Esophagus muscularis mucosa (tissue), 4 donors: ENCODE measurements at regions not wholly inside any gene's neighbourhood (a gene's known extent, or its start where the extent isn't known, plus 50 kb on each side); places are given as distances from the start of the nearest gene placed in this dataset.

Experiments used
- DNase-seq: peaks from one replicate; pipeline ENCODE4 v3.0.0-alpha.2; 2017; ENCODE audit errors: extremely low spot score
- H3K27ac ChIP-seq, 4 donors: fragments of 200-600 bp; sonication (generic); replicated peaks in 1 of 4; 1 replicate in 3 of 4; 2 replicates in 1 of 4; pipeline ENCODE4 v1.5.1; 2016 to 2019; ENCODE audit warnings: mild to moderate bottlenecking in 1 of 4
- H3K27me3 ChIP-seq, 4 donors: fragments of 200-600 bp; sonication (generic); one replicate each; pipeline versions ENCODE4 v1.5.1 to v1.6.0; 2016 to 2019
- H3K36me3 ChIP-seq, 4 donors: fragments of 200-600 bp; sonication (generic); one replicate each; pipeline ENCODE4 v1.5.1; 2016 to 2019
- H3K4me1 ChIP-seq, 4 donors: fragments of 200-600 bp; sonication (generic); one replicate each; pipeline ENCODE4 v1.5.1; 2016 to 2019
- H3K4me3 ChIP-seq, 4 donors: fragments of 200-600 bp; sonication (generic); 1 replicate in 2 of 4; 2 replicates in 2 of 4; pipeline ENCODE4 v1.5.1; 2016 to 2019; ENCODE audit warnings: mild to moderate bottlenecking in 4 of 4, moderate library complexity in 1 of 4
- H3K9me3 ChIP-seq, 4 donors: fragments of 200-600 bp; sonication (generic); 1 replicate in 3 of 4; 2 replicates in 1 of 4; pipeline ENCODE4 v1.5.1; 2016 to 2019
- CTCF ChIP-seq, 3 experiments: fragments of 200-600 bp in 2 of 3; fragments of 450-650 bp in 1 of 3; sonication (generic) in 2 of 3; IDR thresholded peaks; one replicate each; pipeline ENCODE4 v1.5.1; 2017 to 2019; ENCODE audit warnings: antibody characterized with exemption in 3 of 3, mild to moderate bottlenecking in 2 of 3, moderate library complexity in 1 of 3
- EP300 ChIP-seq: sonication (generic); formaldehyde crosslinking; IDR thresholded peaks from one replicate; pipeline ENCODE4 v1.6.1; 2017; ENCODE audit warnings: antibody characterized with exemption
- POLR2A ChIP-seq: fragments of 450-650 bp; IDR thresholded peaks from one replicate; pipeline ENCODE4 v1.6.1; 2017; ENCODE audit warnings: antibody characterized with exemption, moderate library complexity, mild to moderate bottlenecking, low read depth
- POLR2AphosphoS5 ChIP-seq, 2 donors: sonication (generic); formaldehyde crosslinking; IDR thresholded peaks; one replicate each; pipeline ENCODE4 v1.6.1; 2017; ENCODE audit warnings: antibody characterized with exemption in 2 of 2
- WGBS: methylation state at CpG from one replicate; pipeline ENCODE4 v1.1.5; 2018; 5-methylcytosine and 5-hydroxymethylcytosine counted together
- intact Hi-C: fragments of 100-400 bp; cut with DNase I; formaldehyde crosslinking; loops from one replicate; pipeline ENCODE4 v1.15.1; 2023

GRCh38 chr6:135647521-135647920 lies 150.0 kb upstream of the AHI1 start:
- TF ChIP-seq POLR2A (no peak), CTCF (IDR thresholded peaks at IDR 0.05) (no peak)
- no peaks in the 10 kb centered on the region for H3K27me3 ChIP-seq
- no peaks in the 10 kb centered on the region for H3K4me1 ChIP-seq
- H3K27ac ChIP-seq, result no peak overlapping the region
- DNase-seq, result no peak
- no peak overlapping the region for H3K4me3 ChIP-seq
- intact Hi-C loops, result no loop called here
- H3K36me3 ChIP-seq, result no peaks in the 10 kb centered on the region
- no peaks in the 10 kb centered on the region for H3K9me3 ChIP-seq

GRCh38 chr6:135651964-135652755 lies 154.6 kb upstream of the AHI1 start:
- TF ChIP-seq EP300 (no peak), POLR2AphosphoS5 (IDR thresholded peaks at IDR 0.05) (no peak), CTCF (IDR thresholded peaks at IDR 0.05) (no peak), POLR2A (no peak)
- intact Hi-C loops, result no loop called here
- 76% methylated on average over 7 of the region's 7 CpGs for WGBS
- no peaks in the 10 kb centered on the region for H3K36me3 ChIP-seq
- no peak overlapping the region for H3K4me3 ChIP-seq
- H3K4me1 ChIP-seq, result no peaks in the 10 kb centered on the region
- no peak for DNase-seq
- no peak overlapping the region for H3K27ac ChIP-seq
- H3K9me3 ChIP-seq, result peaks cover 0 to 4% (median 0%) of the 10 kb centered on the region in 4 donors
- no peaks in the 10 kb centered on the region for H3K27me3 ChIP-seq

- H3K27me3 ChIP-seq, result no peaks in the 10 kb centered on the region
- H3K36me3 ChIP-seq, result no peaks in the 10 kb centered on the region
- H3K27ac ChIP-seq, result no peak overlapping the region
- H3K4me1 ChIP-seq, result no peaks in the 10 kb centered on the region
- DNase-seq, result no peak
- intact Hi-C loops, result no loop called here
- H3K4me3 ChIP-seq, result no peak overlapping the region
- H3K9me3 ChIP-seq, result peaks cover 0 to 4% (median 0%) of the 10 kb centered on the region in 4 donors
- no peak for TF ChIP-seq EP300
- TF ChIP-seq POLR2AphosphoS5 (IDR thresholded peaks at IDR 0.05), result no peak
- no peak for TF ChIP-seq POLR2A
- no peak for TF ChIP-seq CTCF (IDR thresholded peaks at IDR 0.05)
Measured at GRCh38 chr6:135655055-135655454, 157.5 kb upstream of the AHI1 start.

GRCh38 chr6:135657207-135657606 lies 159.7 kb upstream of the AHI1 start:
- no peak for DNase-seq
- 93% methylated on average over 2 of the region's 2 CpGs for WGBS
- Histone ChIP-seq H3K27ac (no peak overlapping the region), H3K27me3 (no peaks in the 10 kb centered on the region), H3K4me1 (no peaks in the 10 kb centered on the region), H3K36me3 (no peaks in the 10 kb centered on the region), H3K9me3 (peaks cover 0 to 4% (median 0%) of the 10 kb centered on the region in 4 donors), H3K4me3 (no peak overlapping the region)
- TF ChIP-seq POLR2A, result no peak
- intact Hi-C loops, result no loop called here

- WGBS, result 93% methylated on average over 3 of the region's 3 CpGs
- Histone ChIP-seq H3K9me3 (peaks cover 0 to 4% (median 0%) of the 10 kb centered on the region in 4 donors), H3K4me1 (no peaks in the 10 kb centered on the region), H3K4me3 (no peak overlapping the region), H3K27me3 (no peaks in the 10 kb centered on the region), H3K36me3 (no peaks in the 10 kb centered on the region), H3K27ac (no peak overlapping the region)
- intact Hi-C loops, result no loop called here
- no peak for DNase-seq
- TF ChIP-seq EP300 (no peak), POLR2A (no peak), POLR2AphosphoS5 (IDR thresholded peaks at IDR 0.05) (no peak), CTCF (IDR thresholded peaks at IDR 0.05) (no peak)
Measured at GRCh38 chr6:135658481-135658880, 160.9 kb upstream of the AHI1 start.
